WI38 (cell line): ENCODE measurements at regions not wholly inside any gene's neighbourhood (a gene's known extent, or its start where the extent isn't known, plus 50 kb on each side); places are given as distances from the start of the nearest gene placed in this dataset.

Source experiments
- H3K4me3 ChIP-seq: 2 replicates; pipeline ENCODE4 v1.5.1; 2011; ENCODE audit warnings: low read depth, mild to moderate bottlenecking, control low read depth, low read length
- TF ChIP-seq, protein P1 (sequence below): IDR thresholded peaks from 2 replicates; pipeline ENCODE4 v1.5.1; 2012; ENCODE audit warnings: low read depth, mild to moderate bottlenecking, control low read depth, low read length

DNA sequence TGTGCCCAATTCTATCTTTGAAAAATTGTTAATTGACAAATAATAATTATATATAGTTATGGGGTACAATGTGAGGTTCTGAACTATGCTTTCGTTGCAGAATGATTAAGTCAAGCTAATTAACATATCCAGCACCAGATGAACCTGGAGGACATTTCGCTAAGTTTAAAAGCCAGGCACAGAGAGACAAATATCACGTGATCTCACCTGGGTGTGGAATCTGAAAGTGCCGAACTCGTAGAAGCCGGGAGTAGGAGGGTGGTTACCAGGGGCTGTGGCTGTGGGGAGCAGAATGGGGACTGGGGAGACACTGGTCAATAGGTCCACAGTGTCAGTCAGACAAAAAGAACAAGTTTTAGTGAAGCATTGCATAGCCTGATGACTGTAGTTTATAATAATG lies 332.9 kb upstream of the SHH start:
- H3K4me3 ChIP-seq: no peak overlapping the region
- TF ChIP-seq, protein P1, sequence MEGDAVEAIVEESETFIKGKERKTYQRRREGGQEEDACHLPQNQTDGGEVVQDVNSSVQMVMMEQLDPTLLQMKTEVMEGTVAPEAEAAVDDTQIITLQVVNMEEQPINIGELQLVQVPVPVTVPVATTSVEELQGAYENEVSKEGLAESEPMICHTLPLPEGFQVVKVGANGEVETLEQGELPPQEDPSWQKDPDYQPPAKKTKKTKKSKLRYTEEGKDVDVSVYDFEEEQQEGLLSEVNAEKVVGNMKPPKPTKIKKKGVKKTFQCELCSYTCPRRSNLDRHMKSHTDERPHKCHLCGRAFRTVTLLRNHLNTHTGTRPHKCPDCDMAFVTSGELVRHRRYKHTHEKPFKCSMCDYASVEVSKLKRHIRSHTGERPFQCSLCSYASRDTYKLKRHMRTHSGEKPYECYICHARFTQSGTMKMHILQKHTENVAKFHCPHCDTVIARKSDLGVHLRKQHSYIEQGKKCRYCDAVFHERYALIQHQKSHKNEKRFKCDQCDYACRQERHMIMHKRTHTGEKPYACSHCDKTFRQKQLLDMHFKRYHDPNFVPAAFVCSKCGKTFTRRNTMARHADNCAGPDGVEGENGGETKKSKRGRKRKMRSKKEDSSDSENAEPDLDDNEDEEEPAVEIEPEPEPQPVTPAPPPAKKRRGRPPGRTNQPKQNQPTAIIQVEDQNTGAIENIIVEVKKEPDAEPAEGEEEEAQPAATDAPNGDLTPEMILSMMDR: no peak

DNA sequence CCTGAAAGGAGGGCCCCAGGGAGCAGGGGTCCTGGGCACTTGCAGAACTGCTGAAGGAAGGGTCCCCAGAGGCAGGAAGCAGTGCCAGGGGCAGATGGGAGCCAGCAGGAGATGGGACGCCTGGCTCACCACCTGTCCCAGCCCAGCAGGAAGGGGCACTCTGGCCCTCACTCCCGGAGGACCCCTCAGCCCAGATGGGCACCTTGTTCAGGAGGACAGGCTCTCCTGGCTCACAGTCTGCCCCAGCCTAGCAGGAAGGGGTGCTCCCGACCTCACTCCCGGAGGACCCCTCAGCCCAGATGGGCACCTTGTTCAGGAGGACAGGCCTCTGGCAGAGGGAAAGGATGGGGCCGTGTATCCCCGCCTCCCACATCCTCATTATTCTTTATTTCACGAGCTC lies 331.4 kb upstream of the SHH start:
- TF ChIP-seq, protein P1: no peak

DNA sequence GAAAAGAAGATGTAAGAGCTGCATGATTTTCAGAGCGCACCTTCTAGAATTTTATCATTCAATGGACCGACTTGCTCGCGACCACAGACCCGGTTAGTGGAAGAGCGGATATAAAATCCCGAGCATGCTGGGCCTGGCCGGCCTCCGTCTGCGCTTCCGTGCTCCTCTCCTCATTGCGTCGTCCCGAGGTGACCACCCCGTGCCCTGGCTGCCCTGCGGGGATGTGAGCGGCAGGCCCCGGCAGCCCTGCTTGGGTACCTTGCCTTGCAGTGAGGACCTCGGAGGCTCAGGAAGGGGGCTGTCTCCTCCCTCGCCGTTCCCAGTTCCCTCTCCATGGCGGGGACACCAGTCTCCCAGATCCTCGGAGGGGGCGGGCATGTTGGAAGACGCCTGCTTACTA lies 330.9 kb upstream of the SHH start:
- no peak overlapping the region for H3K4me3 ChIP-seq
- TF ChIP-seq, protein P1: no peak

More for the DNA sequence above, 331.4 kb upstream of the SHH start:
- H3K4me3 ChIP-seq: no peak overlapping the region

DNA sequence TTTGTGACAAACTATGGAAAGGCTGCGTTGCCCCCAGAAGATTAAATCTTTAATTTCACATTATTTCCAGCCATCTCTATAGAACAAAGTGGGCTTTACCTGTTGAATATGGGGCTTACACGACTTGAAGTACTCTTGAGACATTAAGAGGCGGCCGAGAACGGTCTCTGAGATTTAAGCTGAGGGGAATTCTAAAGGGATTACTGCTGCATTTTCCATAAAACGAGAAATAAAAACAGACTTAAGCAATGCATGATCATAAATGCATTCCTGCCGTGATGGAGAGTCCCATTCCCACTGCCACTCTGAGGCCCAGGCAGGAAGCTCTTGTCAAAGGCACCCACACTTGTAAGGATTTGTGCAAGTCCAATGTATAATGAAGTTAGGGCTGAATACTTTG lies 329.7 kb upstream of the SHH start:
- TF ChIP-seq, protein P1: no peak

DNA sequence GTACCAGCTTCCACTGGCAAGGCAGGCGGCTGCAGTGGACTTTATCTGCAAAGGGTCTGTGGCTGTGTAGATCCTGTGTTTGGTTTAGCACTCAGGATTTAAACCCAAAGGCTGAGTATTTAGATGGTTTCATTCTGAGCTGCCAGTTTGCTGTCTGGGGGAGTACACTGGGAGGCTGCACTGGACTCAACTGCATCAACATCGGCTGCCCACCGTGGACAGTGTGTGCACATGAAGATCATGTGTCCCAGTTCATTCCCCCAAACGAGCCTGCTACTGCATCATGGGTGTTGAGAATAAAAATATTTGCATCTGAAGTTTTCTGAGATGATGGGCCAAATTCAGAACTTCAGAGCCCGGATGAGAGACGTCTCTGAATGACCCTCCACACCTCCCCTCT lies 328.6 kb upstream of the SHH start:
- H3K4me3 ChIP-seq: no peak overlapping the region
- TF ChIP-seq, protein P1: no peak

More for the DNA sequence above, 329.7 kb upstream of the SHH start:
- H3K4me3 ChIP-seq: no peak overlapping the region

DNA sequence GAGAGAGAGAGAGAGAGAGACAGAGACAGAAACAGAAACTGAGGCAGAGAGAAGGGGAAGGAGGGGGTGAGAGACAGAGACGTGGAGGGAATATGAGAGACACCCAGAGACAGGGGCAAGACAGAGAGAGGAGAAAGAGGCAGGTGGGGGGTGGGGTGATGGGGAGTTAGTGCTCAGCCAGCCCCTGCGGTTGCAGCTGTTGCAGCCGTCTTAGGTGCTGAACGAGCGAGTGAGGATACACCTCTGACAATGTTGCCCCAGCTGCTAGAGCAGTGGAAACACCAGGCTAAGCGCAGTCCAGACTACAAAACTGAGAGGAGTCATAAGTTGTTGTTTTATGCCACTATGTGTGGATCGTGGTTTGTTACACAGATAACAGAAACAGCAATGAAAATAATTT lies 328.2 kb upstream of the SHH start:
- TF ChIP-seq, protein P1: no peak

DNA sequence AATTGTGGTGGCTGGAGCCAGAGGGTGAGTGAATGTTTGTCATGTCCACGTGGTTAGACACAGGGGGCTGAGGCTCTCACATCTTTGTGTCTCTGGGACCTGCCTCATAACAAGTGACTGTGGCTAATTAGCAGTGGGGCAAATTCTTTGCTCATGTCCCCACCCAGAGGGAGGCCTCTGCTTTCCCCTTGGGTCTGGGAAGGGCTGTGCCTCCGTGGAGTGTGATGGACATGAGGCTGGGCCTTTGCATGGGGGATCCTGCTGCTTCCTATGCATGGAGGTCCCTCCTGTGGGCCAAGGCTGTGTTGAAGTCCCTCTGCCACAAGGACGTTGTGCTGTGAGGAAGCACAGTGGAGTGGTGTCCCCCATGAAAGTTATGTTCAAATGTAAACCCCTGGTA lies 327.4 kb upstream of the SHH start:
- H3K4me3 ChIP-seq: no peak overlapping the region
- TF ChIP-seq, protein P1: no peak

More for the DNA sequence above, 328.2 kb upstream of the SHH start:
- H3K4me3 ChIP-seq: no peak overlapping the region
